ENCODE measurements at regions not wholly inside any gene's neighbourhood (a gene's known extent, or its start where the extent isn't known, plus 50 kb on each side); places are given as distances from the start of the nearest gene placed in this dataset.
A peak's percentile ranks its signal among the peaks of the same experiment; 100 is the strongest.

- no peak overlapping the region for H2AFZ ChIP-seq (replicated peaks; ENCODE audit: low read length, poor library complexity)
- 80% methylated on average over 1 of the region's 3 CpGs; no CpG with 5 or more reads in 1 of the 2 experiments for whole genome bisulfite sequencing, 2 experiments (ENCODE audit: extremely low coverage in 2 of 2, insufficient read length in 1 of 2)
Measured at GRCh38 chr3:43909149-43909548, 218.4 kb downstream of the ABHD5 start.

More at GRCh38 chr3:43909149-43909548, 218.4 kb downstream of the ABHD5 start:
- no peak overlapping the region for H2AK5ac ChIP-seq (ENCODE audit: low read depth, low read length)
- H3K4me3 ChIP-seq (ENCODE audit: insufficient read depth, low read depth, low read length) = no peak overlapping the region
- no peak overlapping the region for H3K4ac ChIP-seq (ENCODE audit: low read depth, low read length)
- no peaks in the 10 kb centered on the region for H3K79me1 ChIP-seq (ENCODE audit: low read depth in 1 of 2, low read length in 2 of 2)
- H3K4me2 ChIP-seq (ENCODE audit: low read depth, low read length) = no peak overlapping the region
- no peak for TF ChIP-seq MAZ (IDR thresholded peaks at IDR 0.05; ENCODE audit: borderline replicate concordance, low read depth, low read length)
- no peak for TF ChIP-seq MXI1 (IDR thresholded peaks at IDR 0.05; ENCODE audit: borderline replicate concordance, low read depth, low read length)
- no peak for TF ChIP-seq CEBPB (IDR thresholded peaks at IDR 0.05; ENCODE audit: low read depth, low read length)
- no peak for TF ChIP-seq MAFK (IDR thresholded peaks at IDR 0.05; ENCODE audit: low read depth, low read length)
- TF ChIP-seq SMC3 (IDR thresholded peaks at IDR 0.05; ENCODE audit: low read depth, low read length) = no peak
- no peak for TF ChIP-seq FOS (IDR thresholded peaks at IDR 0.05; ENCODE audit: low read depth, low read length)
- TF ChIP-seq BHLHE40 (IDR thresholded peaks at IDR 0.05; ENCODE audit: low read depth, low read length) = no peak
- no peak for TF ChIP-seq RCOR1 (IDR thresholded peaks at IDR 0.05; ENCODE audit: insufficient replicate concordance, low read length)
- TF ChIP-seq, protein P1, sequence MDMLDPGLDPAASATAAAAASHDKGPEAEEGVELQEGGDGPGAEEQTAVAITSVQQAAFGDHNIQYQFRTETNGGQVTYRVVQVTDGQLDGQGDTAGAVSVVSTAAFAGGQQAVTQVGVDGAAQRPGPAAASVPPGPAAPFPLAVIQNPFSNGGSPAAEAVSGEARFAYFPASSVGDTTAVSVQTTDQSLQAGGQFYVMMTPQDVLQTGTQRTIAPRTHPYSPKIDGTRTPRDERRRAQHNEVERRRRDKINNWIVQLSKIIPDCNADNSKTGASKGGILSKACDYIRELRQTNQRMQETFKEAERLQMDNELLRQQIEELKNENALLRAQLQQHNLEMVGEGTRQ (IDR thresholded peaks at IDR 0.05; ENCODE audit: low read depth, low read length) = no peak
- no peak for TF ChIP-seq NFE2L2 (IDR thresholded peaks at IDR 0.05; ENCODE audit: low read depth, low read length)
- no peak for TF ChIP-seq RFX5 (IDR thresholded peaks at IDR 0.05; ENCODE audit: low read depth, low read length)
- TF ChIP-seq CHD1 (IDR thresholded peaks at IDR 0.05; ENCODE audit: low read depth, low read length) = no peak
- no peak for TF ChIP-seq ELK1 (IDR thresholded peaks at IDR 0.05; ENCODE audit: borderline replicate concordance, low read depth, low read length)
- TF ChIP-seq POLR2A (IDR thresholded peaks at IDR 0.05; ENCODE audit: low read depth, low read length) = no peak
- TF ChIP-seq CTCF (conservative IDR thresholded peaks at IDR 0.05; ENCODE audit: low read depth, low read length) = no peak
- TF ChIP-seq RAD21 (IDR thresholded peaks at IDR 0.05; ENCODE audit: low read length) = no peak
- no peaks in the 10 kb centered on the region for H3K9me3 ChIP-seq (ENCODE audit: control insufficient read depth, insufficient read depth, low read length)
- no peak overlapping the region for H3K18ac ChIP-seq (ENCODE audit: low read depth, low read length)
- no peak overlapping the region for H4K91ac ChIP-seq (ENCODE audit: insufficient read depth, low read depth, low read length)
- no peaks in the 10 kb centered on the region for H3K9me1 ChIP-seq (ENCODE audit: insufficient read depth, low read length)
- in situ Hi-C loops (cut with MboI; ENCODE audit: low sequenced_read_pairs) (no loop called here), dilution Hi-C loops (cut with HindIII; ENCODE audit: low sequenced_read_pairs, unreplicated experiment) (no loop called here), intact Hi-C loops (cut with micrococcal nuclease) (no loop called here)
- ATAC-seq (ENCODE audit: low read depth) (no peak), DNase-seq (peak; percentile 1)
- no peak overlapping the region for H3K56ac ChIP-seq (ENCODE audit: extremely low read depth, insufficient read depth, low read length)
- H3K23ac ChIP-seq (ENCODE audit: low read depth, low read length) = no peak overlapping the region
- ChIA-PET POLR2A (ENCODE audit: unreplicated experiment) (no interaction called here), CTCF (no interaction called here)
- no peak overlapping the region for H4K8ac ChIP-seq (ENCODE audit: low read depth in 2 of 2, low read length in 2 of 2)
- H4K20me1 ChIP-seq (ENCODE audit: insufficient read depth, low read length) = no peaks in the 10 kb centered on the region
- BruUV-seq (replicated peaks) = no TSS peak
- H2BK120ac ChIP-seq (ENCODE audit: low read depth, low read length) = no peak overlapping the region
- no peak overlapping the region for H2BK5ac ChIP-seq (ENCODE audit: low read depth, low read length, poor library complexity, severe bottlenecking)
- no peak overlapping the region for H3K14ac ChIP-seq (replicated peaks; ENCODE audit: low read depth, low read length)
- H3K9ac ChIP-seq (ENCODE audit: low read depth, low read length) = no peak overlapping the region
- no peak overlapping the region for H3K27ac ChIP-seq (ENCODE audit: insufficient read depth, low read length)
- H3K27me3 ChIP-seq (ENCODE audit: control insufficient read depth, insufficient read depth, low read length) = peaks cover 27% of the 10 kb centered on the region
- no peaks in the 10 kb centered on the region for H3K36me3 ChIP-seq (ENCODE audit: control insufficient read depth, insufficient read depth, low read length)
- no peak overlapping the region for H4K5ac ChIP-seq (ENCODE audit: low read depth, low read length)
- no peak overlapping the region for H2BK20ac ChIP-seq (ENCODE audit: low read depth, low read length)
- H2AK9ac ChIP-seq (replicated peaks; ENCODE audit: low read depth, low read length, poor library complexity) = no peak overlapping the region
- no peak overlapping the region for H2BK15ac ChIP-seq (ENCODE audit: low read depth, low read length)
- H3K4me1 ChIP-seq (ENCODE audit: control insufficient read depth, insufficient read depth, low read length) = no peaks in the 10 kb centered on the region

Measured in IMR-90 (cell line).